C1 segment of cervical spinal cord (tissue), 14 donors: ENCODE measurements at regions not wholly inside any gene's neighbourhood (a gene's known extent, or its start where the extent isn't known, plus 50 kb on each side); places are given as distances from the start of the nearest gene placed in this dataset.

Experiments used
- DNase-seq, 14 donors: peaks; one replicate each; lab custom pipeline; 2025; lab: John Stamatoyannopoulos, UW

- no peak for DNase-seq
Measured at GRCh38 chr5:54619731-54620130, 102.2 kb downstream of the SNX18 start.

- DNase-seq, result no peak
Measured at GRCh38 chr5:54616518-54617220, 99.1 kb downstream of the SNX18 start.

- peak in 1 of 14 donors; percentile 7 for DNase-seq
Measured at GRCh38 chr5:54616031-54616430, 98.5 kb downstream of the SNX18 start.

- DNase-seq, result no peak
Measured at GRCh38 chr5:54615381-54615780, 97.8 kb downstream of the SNX18 start.

GRCh38 chr5:54612711-54613110 lies 95.2 kb downstream of the SNX18 start:
- no peak for DNase-seq

GRCh38 chr5:54611290-54611951 lies 93.9 kb downstream of the SNX18 start:
- DNase-seq, result no peak

- DNase-seq, result no peak
Measured at GRCh38 chr5:54610197-54610944, 92.8 kb downstream of the SNX18 start.

GRCh38 chr5:54608423-54609085 lies 91.0 kb downstream of the SNX18 start:
- no peak for DNase-seq

- no peak for DNase-seq
Measured at GRCh38 chr5:54607006-54607405, 89.4 kb downstream of the SNX18 start.

- DNase-seq, result no peak
Measured at GRCh38 chr5:54603372-54603771, 85.8 kb downstream of the SNX18 start.

GRCh38 chr5:54602475-54602874 lies 84.9 kb downstream of the SNX18 start:
- DNase-seq, result no peak

- DNase-seq, result peak in 1 of 14 donors; percentile 14
Measured at GRCh38 chr5:54601411-54602230, 84.1 kb downstream of the SNX18 start.
